GM21423 (cell line): ENCODE measurements at regions not wholly inside any gene's neighbourhood (a gene's known extent, or its start where the extent isn't known, plus 50 kb on each side); places are given as distances from the start of the nearest gene placed in this dataset.

Experiments
- ATAC-seq: cut with Tn5 transposase; IDR thresholded peaks from one replicate; pipeline ENCODE4 v1.9.1; 2021; ENCODE audit warnings: mild to moderate bottlenecking, moderate library complexity; ENCODE audit not compliant: unreplicated experiment

DNA sequence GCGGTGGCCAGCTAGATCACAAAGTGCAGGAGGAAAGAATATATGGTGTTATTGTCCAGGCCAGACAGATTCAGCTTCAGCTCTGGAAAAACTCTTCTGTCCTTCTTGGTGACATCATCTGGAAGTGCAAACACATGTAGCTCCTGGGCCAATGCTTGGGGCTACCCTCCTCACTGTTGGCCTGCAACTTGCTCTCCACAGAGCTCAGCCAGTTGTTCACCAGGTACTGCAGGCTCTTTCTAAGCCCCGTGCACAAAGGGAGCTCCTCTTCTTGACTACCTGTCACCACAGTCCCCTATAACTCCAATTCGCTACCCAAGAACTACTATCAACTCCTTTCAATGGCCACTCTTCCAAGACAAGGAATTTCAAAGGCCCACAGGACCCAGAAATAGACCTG is 1175.9 kb upstream of the CDH9 start:
- ATAC-seq = no peak

DNA sequence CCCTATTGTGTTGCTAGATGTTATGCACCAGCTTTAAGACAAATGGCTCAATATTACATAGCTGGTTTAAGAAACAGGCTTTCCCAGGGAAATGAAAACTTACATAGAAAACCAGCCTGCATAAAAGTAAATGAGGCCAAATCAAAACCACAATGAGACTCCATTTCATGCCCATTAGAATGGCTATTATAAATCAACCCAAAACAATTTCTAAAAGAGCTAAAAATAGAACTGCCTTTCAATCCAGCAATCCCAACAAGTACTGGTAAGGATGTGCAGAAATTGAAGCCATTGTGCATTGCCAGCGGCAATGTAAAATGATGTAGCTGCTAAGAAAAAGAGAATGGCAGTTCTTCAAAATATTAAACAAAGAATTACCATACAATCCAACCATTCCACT is 1170.0 kb upstream of the CDH9 start:
- no peak for ATAC-seq

DNA sequence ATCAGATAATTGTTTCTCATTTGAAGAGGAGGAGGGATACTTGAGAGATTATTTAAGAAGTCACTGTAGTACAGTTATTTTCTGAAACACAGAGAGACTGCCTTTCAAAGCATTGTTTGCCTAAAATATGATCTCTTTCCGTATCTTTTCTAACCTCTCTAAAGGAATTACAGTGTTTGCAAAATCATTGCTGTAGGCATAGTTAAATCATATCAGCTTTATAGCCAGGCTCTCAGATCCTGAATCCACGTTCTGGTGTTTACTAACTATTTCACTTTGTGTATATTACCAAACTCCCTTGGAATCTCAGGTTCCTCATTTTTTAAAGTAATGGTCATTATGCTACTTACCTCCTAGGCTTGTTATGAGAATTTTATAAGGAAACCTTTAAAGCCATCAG is 1151.6 kb upstream of the CDH9 start:
- no peak for ATAC-seq

DNA sequence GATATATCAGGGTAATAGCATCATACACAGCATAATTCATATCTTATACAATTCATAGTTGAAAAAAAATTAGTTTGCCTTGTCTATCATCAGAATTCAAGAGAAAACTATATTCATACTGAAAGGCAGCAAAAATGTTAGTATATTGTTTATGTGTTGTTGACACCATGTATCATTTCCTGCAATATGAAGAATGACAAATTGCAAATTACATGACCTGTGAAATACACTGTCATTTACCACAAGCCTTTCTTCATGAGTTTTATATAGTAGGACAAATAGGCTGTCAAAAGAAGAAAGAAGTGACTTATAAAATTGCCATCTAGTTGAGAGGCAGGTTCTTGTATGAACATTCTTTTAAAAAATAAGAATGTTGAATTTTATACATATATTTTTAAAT is 1136.3 kb upstream of the CDH9 start:
- ATAC-seq = no peak

DNA sequence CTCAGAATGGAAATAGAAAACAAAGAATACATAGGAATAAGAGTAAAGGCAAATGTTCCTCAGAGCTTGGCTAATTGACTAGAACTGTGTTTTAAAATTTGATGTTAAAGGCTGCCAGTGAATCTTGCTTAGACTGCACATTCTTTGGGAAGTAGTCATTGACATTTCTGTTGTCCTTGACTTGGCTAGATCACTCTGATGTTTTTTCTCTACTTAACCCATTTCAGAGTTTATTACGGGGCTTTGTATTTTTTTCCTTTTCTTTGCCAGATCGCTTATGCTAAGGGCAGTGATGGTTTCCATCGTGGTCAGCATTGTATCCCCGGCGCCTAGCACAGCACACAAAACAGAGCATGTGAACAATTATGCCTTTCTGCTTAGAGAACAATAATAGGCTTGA is 1126.7 kb upstream of the CDH9 start:
- no peak for ATAC-seq

DNA sequence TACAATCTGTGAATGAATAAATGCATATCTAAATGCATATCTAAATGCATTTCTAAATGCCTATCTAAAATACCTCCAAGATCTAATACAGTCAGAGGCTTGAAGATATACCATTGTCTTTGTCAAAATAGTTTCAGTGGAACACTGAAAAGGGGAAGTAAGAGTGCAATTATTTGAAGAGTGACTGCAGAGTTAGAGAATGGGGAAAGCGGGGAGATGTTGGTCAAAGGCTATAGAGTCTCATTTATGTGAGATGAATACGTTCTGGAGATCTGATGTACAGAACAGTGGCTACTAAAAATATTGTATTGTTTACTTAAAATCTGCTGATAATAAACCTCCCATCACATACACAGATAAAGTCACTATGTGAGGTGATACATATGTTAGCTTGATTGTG is 1126.2 kb upstream of the CDH9 start:
- no peak for ATAC-seq

DNA sequence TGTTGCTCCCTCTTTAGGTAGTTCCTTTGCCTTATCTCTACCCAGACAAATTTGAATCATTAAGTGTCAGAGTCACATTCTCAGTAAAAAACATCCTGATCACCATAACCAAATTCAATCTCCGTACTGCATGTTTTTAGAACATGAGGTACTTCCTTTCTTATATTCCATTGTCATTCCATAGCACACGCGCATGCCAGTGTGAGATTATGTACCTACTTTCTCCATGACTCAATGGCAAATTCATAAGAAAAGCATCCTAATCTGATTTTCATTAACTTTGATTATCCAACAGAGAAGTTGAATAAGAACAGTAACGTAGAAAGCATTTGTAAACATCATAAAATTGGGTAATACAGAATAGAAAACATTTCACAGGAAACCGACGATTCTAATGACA is 1118.6 kb upstream of the CDH9 start:
- ATAC-seq = no peak

DNA sequence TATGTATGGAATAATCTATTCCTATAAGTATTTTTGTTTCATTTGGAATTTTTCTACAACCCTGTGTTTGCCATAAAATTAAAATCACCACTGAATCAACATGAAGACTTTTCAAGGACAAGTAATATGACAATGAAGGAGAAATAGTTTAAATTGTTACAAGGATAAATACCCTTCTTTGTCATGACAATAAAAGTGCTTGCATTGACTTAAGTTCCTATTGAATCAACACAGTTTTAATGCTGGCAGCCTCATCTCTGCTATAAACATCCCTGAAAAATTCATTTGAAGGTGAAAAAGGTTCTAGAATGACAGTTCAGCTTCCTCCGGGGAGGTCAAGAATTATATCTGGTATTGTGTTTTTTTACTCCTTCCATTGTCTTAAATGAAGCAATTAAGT is 1105.1 kb upstream of the CDH9 start:
- no peak for ATAC-seq

DNA sequence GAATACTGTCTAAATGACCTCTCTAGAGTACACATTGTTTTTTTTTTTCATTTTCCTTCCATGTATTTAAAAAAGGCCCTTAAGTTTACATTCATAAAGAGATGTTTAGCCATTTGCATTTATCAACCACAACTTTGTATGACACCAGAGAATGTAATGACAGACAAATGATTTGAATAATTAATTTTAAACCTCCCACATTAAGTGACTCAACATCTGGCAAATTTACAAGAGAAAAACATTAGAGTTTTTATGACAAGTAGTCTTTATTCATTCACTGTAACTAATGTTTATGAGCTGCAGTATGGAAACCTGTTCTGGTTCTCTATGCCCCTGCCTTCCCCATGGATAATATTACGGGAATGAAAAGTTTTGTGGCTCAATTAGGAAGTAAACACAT is 1093.8 kb upstream of the CDH9 start:
- ATAC-seq = no peak

DNA sequence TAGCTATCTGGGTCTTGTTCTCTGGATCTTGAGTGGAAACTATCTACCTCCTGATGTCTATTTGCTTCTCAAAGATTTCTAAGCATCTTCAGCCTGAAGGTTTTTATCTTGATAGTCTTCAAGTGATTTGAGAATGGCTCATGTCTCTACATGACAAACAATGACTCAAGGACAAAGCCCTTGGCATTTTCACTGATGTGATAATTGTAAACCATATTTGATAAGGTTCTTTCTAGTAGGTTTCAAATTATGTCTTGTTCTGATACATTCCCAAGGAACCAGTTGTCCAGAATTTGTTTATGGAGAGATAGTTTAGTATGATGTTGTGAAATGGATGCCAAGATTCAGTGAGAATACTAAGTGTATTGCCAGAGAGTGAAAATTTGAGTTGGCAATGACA is 1079.3 kb upstream of the CDH9 start:
- ATAC-seq = no peak

DNA sequence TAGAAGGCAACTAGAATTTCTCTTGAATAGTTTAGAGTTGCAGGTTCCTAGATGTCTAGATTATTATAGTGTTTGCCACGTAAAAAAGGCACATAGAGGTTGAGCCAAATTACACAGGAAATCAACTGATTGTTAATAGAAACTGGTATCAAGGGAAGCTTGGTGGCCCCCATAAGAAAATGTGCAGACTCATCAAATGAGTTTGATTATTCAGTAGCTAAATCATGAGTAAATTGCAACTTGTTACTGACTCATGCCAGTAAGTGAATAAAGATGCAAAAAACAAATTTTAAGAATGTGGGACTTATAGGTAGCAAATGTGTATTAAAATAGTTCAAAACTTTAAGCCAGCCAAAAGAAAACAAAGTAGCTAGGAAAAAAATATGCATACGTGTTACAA is 1078.9 kb upstream of the CDH9 start:
- ATAC-seq = no peak

DNA sequence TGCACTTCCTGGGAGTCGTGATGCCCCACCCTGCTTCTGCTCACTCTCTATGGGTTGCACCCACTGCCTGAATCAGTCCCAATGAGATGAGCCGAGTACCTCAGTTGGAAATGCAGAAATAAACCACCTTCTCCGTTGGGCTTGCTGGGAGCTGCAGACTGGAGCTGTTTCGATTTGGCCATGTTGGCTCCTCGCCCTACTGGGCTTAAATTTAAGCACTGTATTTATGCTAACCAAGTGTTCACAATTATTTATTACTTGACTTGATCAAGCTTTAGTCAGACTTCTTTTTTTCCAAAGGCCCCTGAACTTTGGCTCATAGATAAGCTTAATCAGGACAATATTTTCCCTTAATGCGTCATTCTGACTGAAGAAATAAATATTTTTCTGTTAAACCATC is 1072.4 kb upstream of the CDH9 start:
- ATAC-seq = no peak

DNA sequence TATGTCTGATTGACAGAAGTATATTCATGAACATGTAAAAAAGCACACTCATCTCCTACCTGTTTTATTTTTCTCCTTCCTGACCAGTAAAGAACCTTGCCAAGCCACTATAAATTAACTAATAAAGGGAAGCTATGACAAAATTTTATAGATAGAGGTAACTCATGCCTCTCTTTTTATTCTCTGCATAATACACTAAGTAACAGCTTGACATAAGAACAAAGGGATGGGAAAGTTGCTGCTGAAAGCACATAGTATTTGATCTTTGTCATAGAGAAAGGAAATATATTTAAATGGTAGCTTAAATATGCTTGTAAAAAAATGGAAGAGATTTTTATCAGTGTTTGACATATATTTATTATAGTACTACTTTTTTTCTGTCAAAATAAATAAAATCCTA is 1065.7 kb upstream of the CDH9 start:
- ATAC-seq = no peak

DNA sequence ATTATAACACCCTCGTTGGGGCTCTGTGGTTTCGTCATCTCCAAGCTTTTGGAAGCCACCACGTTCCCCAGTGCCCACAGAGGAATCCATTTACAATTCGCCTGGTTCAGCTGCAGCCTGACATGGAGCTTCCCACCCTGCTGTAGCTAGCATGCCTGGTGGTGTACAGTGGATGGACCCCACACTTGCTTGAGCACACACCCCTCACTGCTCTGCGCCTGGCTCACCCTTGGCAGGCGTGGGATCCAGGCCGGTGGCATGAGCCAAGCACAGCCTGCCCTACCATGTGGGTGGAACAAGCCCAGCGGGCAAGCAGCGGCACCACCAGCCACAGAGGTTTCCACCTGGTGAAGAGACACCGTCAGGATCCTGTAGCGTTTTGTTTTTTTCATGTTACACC is 1045.7 kb upstream of the CDH9 start:
- ATAC-seq = no peak

DNA sequence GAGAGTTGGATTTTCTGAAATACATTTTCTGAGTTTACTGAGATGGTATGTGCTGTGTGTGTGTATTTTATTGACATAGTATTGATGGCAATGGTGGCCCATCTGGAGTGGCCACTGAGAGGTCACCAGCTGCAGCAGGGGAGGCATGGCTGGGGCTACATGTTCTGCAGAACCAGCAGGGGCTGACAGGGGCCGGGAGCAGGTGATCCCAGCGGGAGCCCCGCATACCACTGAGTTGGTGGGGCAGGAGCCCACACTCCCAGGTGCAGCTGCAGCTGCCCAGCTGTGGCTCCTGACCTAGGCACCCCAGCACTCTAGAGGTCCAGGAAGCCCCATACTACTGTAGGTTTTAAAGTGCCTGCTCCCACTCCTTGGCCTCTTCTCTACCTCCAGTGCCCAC is 1044.2 kb upstream of the CDH9 start:
- no peak for ATAC-seq

DNA sequence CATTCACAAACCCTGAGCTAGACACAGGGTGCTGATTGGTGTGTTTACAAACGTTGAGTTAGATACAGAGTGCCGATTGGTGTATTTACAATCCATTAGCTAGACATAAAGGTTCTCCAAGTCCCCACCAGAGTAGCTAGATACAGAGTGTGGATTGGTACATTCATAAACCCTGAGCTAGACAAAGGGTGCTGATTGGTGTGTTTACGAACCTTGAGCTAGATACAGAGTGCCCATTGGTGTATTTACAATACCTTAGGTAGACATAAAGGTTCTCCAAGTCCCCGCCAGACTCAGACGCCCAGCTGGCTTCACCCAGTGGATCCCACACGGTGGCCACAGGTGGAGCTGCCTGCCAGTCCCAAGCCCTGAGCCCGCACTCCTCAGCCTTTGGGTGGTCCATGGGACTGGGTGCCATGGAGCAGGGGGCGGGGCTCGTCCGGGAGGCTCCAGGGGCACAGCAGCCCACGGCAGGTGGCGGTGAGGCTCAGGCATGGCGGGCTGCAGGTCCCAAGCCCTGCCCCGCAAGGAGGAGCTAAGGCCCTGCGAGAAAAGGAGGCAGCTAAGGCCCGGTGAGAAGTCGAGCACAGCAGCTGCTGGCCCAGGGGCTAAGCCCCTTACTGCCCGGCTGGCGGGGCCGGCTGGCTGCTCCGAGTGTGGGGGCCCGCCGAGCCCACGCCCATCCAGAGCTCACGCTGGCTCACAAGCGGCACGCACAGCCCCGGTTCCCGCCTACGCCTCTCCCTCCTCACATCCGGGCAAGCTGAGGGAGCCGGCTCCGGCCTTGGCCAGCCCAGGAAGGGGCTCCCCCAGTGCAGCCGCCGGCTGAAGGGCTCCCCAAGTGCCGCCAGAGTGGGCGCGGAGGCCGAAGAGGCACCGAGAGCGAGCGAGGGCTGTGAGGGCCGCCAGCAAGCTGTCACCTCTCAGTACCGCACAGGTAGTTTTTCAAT is 1039.2 kb upstream of the CDH9 start:
- no peak for ATAC-seq

DNA sequence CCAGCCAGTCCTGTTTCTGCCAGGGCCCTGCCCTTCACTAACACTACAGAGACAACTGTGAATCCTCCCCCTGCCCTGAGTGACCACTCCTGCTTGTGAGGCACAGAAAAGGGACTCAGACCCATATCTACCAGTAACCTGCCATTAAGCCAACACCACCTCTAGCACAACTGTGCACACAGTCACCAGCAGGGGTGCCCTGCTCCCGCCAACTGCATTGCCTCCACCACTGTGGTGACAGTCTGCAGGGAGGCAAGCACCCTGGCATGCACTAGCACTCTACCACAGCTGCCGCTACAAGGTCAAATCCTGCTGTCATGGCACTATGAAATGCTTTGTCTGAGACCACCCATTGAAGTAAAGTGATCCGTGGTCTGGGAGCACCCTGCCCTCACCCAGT is 1028.5 kb upstream of the CDH9 start:
- ATAC-seq = no peak

DNA sequence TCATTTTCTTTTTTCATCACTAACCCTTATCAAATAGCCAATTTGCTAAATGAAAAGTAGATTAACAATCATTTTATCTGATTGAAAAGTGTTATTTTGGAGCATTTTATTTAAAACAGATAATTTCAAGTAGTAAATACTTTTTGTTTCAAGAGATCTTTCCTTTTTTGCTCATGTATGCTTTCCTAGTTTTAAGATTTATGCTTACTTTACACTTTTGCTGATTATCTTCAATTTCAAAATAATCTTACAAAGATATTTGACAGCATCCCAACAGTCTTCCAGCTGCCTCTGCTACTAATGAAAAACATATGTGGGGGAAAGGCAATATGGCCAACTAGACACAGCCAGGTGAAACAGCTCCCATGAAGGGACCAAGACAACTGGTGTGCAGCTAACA is 1027.3 kb upstream of the CDH9 start:
- ATAC-seq = no peak

DNA sequence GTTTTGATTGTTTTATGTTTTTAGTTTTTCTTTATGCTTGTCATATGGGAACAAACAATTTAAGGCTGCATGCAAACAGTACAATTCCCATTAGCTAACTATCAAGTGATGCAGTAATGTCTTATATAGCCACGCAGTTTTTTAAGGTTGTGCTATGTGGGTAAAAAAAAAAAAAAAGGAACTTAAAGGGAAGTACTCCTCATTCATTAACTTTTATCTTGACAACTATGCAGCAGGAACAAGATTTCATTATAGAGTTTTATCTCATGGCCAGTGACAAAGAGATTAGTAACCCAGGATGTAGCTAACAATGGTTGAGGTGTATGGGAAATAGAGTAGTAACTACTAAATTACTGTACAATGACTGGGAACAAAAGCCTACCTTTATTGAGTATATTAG is 1008.2 kb upstream of the CDH9 start:
- ATAC-seq = no peak

DNA sequence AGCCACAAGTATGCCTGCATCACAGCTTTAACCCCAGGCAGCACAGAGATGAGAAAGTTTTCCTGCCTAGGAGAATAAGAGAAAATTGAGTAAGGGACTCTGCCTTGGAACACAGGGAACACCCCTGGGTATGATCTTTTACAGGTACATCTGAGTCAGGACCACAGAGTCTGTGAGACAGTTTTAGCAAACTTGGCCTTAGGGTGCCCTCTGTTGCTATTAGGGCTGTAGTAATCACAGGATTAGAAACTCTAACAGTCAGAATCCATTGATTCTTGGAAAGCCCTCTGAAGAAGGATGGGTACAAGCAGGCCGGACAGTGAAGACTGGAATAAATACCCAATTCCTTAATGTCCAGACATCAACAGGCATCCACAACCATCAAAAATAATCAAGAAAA is 989.5 kb upstream of the CDH9 start:
- no peak for ATAC-seq

DNA sequence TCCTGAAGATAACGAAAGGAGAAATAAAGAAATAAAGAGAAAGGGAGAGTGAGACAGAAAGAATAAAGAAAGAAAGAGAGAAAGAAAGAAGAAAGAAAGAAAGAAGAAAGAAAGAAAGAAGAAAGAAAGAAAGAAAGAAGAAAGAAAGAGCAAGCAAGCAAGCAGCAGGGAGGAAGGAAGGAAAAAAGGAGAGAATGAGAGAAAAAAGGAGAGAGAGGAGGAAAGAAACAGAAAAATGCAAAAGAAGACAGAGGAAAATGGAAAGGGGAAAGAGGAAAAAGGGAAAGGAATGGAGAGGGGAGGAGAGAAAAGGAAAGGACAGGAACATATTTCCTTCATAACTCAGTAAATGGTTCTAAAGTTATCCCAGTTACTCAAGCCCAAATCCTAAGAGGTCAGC is 978.8 kb upstream of the CDH9 start:
- ATAC-seq = no peak

DNA sequence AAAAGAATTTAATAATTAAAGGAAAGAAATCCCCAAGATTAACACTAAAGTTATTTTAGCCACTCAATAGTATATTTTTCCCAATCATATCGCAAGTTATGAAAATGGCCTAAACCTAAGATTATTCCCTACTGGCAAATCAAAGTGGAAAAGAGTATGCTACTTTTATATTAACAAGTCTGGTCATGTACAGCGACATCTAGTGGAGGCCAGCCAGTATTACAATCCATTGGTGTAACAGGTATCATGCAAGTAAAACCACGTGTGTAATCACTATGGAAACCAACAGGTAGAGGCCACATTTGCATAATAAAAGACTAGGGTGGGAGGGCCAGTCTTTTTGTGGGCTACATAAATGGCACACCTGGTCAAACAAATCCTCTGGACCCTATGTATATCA is 976.4 kb upstream of the CDH9 start:
- no peak for ATAC-seq

DNA sequence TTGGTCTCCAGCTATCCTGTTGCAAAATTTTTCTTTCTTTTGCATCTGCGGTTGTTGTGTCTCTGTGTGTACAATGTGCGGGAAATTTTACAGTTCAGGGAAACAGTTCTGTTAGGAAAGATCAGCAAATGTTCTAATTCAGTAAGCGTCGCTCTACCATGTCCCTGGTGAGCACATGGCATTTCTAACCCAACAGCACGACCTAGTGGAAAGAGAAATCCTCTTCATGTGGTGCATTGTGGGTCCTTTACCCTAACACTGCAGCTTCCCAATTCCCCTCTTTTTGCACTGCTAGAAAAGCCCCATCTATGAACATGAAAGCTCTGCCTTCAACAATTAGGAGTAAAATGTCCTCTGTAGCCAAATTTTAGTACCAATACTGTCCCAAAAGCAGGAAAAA is 974.2 kb upstream of the CDH9 start:
- ATAC-seq = no peak
